IMR-90 (cell line): ENCODE measurements at regions not wholly inside any gene's neighbourhood (a gene's known extent, or its start where the extent isn't known, plus 50 kb on each side); places are given as distances from the start of the nearest gene placed in this dataset.
A peak's percentile ranks its signal among the peaks of the same experiment; 100 is the strongest.

ENCODE experiments used
- ATAC-seq: fragments of 200-7000 bp; cut with Tn5 transposase; 2 replicates; pipeline ENCODE4 v1.9.1; 2020; ENCODE audit warnings: low read depth, mild to moderate bottlenecking, moderate library complexity
- BruUV-seq: library from RNA; stranded (reverse); fragments of 400-500 nt; replicated peaks from 2 replicates; lab custom pipeline; 2021; lab: Mats Ljungman, UMichigan
- CTCF ChIA-PET: fragments of 300-600 bp; formaldehyde crosslinking; extraction: SDS; loops from one replicate; lab custom pipeline; 2021; ENCODE audit warnings: antibody characterized with exemption; lab: Yijun Ruan, JAX
- POLR2A ChIA-PET: fragments of 300-600 bp; sonication (Branson Sonifier 250); formaldehyde crosslinking; loops from one replicate; lab custom pipeline; 2022; ENCODE audit warnings: antibody characterized with exemption; ENCODE audit not compliant: unreplicated experiment; lab: Charles Lee
- DNase-seq: peaks from one replicate; pipeline ENCODE4 v3.0.0; 2013
- H2AFZ ChIP-seq: replicated peaks from 2 replicates; pipeline ENCODE3; 2013; ENCODE audit warnings: low read length, mild to moderate bottlenecking; ENCODE audit not compliant: poor library complexity
- H2AK5ac ChIP-seq: 2 replicates; pipeline ENCODE4 v1.6.1; 2013; ENCODE audit warnings: low read depth, low read length, inconsistent platforms
- H2AK9ac ChIP-seq: replicated peaks from 2 replicates; pipeline ENCODE3; 2013; ENCODE audit warnings: mild to moderate bottlenecking, low read depth, low read length, moderate library complexity; ENCODE audit not compliant: poor library complexity
- H2BK120ac ChIP-seq: 2 replicates; pipeline ENCODE4 v1.6.1; 2013; ENCODE audit warnings: low read depth, low read length, inconsistent platforms
- H2BK15ac ChIP-seq: 3 replicates; pipeline ENCODE4 v1.6.1; 2013; ENCODE audit warnings: low read depth, low read length, inconsistent platforms
- H2BK20ac ChIP-seq: 2 replicates; pipeline ENCODE4 v1.6.1; 2013; ENCODE audit warnings: low read depth, mild to moderate bottlenecking, inconsistent platforms, low read length, moderate library complexity
- H2BK5ac ChIP-seq: 2 replicates; pipeline ENCODE4 v1.6.1; 2013; ENCODE audit warnings: mild to moderate bottlenecking, low read depth, low read length, inconsistent platforms; ENCODE audit not compliant: poor library complexity, severe bottlenecking
- H3K14ac ChIP-seq: replicated peaks from 2 replicates; pipeline ENCODE4 v1.6.1; 2013; ENCODE audit warnings: low read depth, low read length, inconsistent platforms
- H3K18ac ChIP-seq: 2 replicates; pipeline ENCODE4 v1.6.1; 2013; ENCODE audit warnings: low read depth, low read length, control low read depth
- H3K23ac ChIP-seq: 2 replicates; pipeline ENCODE4 v1.6.1; 2013; ENCODE audit warnings: low read depth, low read length, inconsistent platforms
- H3K27ac ChIP-seq: 2 replicates; pipeline ENCODE4 v1.5.1; 2013; ENCODE audit warnings: mild to moderate bottlenecking, control low read depth, low read length; ENCODE audit not compliant: insufficient read depth
- H3K27me3 ChIP-seq: 2 replicates; pipeline ENCODE4 v1.6.1; 2013; ENCODE audit warnings: low read length; ENCODE audit not compliant: control insufficient read depth, insufficient read depth
- H3K36me3 ChIP-seq: 2 replicates; pipeline ENCODE4 v1.6.1; 2013; ENCODE audit warnings: low read length, mixed read lengths; ENCODE audit not compliant: control insufficient read depth, insufficient read depth
- H3K4ac ChIP-seq: 2 replicates; pipeline ENCODE4 v1.6.1; 2013; ENCODE audit warnings: low read depth, low read length, inconsistent platforms
- H3K4me1 ChIP-seq: 2 replicates; pipeline ENCODE4 v1.6.1; 2013; ENCODE audit warnings: low read length, mixed read lengths; ENCODE audit not compliant: control insufficient read depth, insufficient read depth
- H3K4me2 ChIP-seq: 2 replicates; pipeline ENCODE4 v1.6.1; 2013; ENCODE audit warnings: low read depth, mild to moderate bottlenecking, control low read depth, low read length, moderate library complexity
- H3K4me3 ChIP-seq: 2 replicates; pipeline ENCODE4 v1.5.1; 2013; ENCODE audit warnings: low read depth, mild to moderate bottlenecking, control low read depth, low read length, moderate library complexity; ENCODE audit not compliant: insufficient read depth
- H3K56ac ChIP-seq: 2 replicates; pipeline ENCODE4 v1.6.1; 2013; ENCODE audit warnings: low read length, inconsistent platforms; ENCODE audit not compliant: insufficient read depth; ENCODE audit errors: extremely low read depth
- H3K79me1 ChIP-seq, 2 experiments: 2 replicates each; pipeline ENCODE4 v1.6.1; 2013; ENCODE audit warnings: low read length in 2 of 2, inconsistent platforms in 1 of 2, low read depth in 1 of 2
- H3K9ac ChIP-seq: 2 replicates; pipeline ENCODE4 v1.6.1; 2013; ENCODE audit warnings: low read depth, low read length, control low read depth
- H3K9me1 ChIP-seq: 2 replicates; pipeline ENCODE4 v1.6.1; 2013; ENCODE audit warnings: low read length, inconsistent platforms; ENCODE audit not compliant: insufficient read depth
- H3K9me3 ChIP-seq: 2 replicates; pipeline ENCODE4 v1.6.1; 2013; ENCODE audit warnings: low read length; ENCODE audit not compliant: control insufficient read depth, insufficient read depth
- H4K20me1 ChIP-seq: 2 replicates; pipeline ENCODE4 v1.6.1; 2013; ENCODE audit warnings: low read length, inconsistent platforms; ENCODE audit not compliant: insufficient read depth
- H4K5ac ChIP-seq: 2 replicates; pipeline ENCODE4 v1.6.1; 2013; ENCODE audit warnings: mild to moderate bottlenecking, low read depth, low read length, control low read depth
- H4K8ac ChIP-seq, 2 experiments: 2 replicates each; pipeline ENCODE4 v1.6.1; 2013; ENCODE audit warnings: low read depth in 2 of 2, low read length in 2 of 2, control low read depth in 1 of 2, inconsistent platforms in 1 of 2
- H4K91ac ChIP-seq: 2 replicates; pipeline ENCODE4 v1.6.1; 2013; ENCODE audit warnings: low read depth, low read length, inconsistent platforms; ENCODE audit not compliant: insufficient read depth
- CEBPB ChIP-seq: IDR thresholded peaks from 2 replicates; pipeline ENCODE4 v1.6.1; 2012; ENCODE audit warnings: low read depth, low read length, improper control_type of control experiment
- FOS ChIP-seq: fragments of 150-350 bp; IDR thresholded peaks from 2 replicates; pipeline ENCODE4 v1.6.1; 2016; ENCODE audit warnings: low read depth, low read length
- MAZ ChIP-seq: IDR thresholded peaks from 2 replicates; pipeline ENCODE4 v1.6.1; 2012; ENCODE audit warnings: low read depth, mild to moderate bottlenecking, low read length, improper control_type of control experiment, moderate library complexity, borderline replicate concordance
- RFX5 ChIP-seq: IDR thresholded peaks from 2 replicates; pipeline ENCODE4 v1.8.0; 2012; ENCODE audit warnings: low read depth, mild to moderate bottlenecking, low read length, moderate library complexity
- WGBS, 2 experiments: methylation state at CpG; one replicate each; pipeline versions ENCODE4 v1.1.5 to v1.1.7; 2013; ENCODE audit warnings: missing lambda C conversion rate in 2 of 2; ENCODE audit not compliant: insufficient read length in 1 of 2; ENCODE audit errors: extremely low coverage in 2 of 2; 5-methylcytosine and 5-hydroxymethylcytosine counted together
- dilution Hi-C: fragments of 300-500 bp; cut with HindIII; formaldehyde crosslinking; loops from one replicate; pipeline ENCODE4 v1.14.3; 2018; ENCODE audit warnings: low sequenced_read_pairs; ENCODE audit not compliant: unreplicated experiment
- in situ Hi-C: fragments of 300-500 bp; cut with MboI; formaldehyde crosslinking; loops from 3 replicates; pipeline ENCODE4 v1.14.3; 2019; ENCODE audit warnings: low sequenced_read_pairs, inconsistent platforms, mixed read lengths
- intact Hi-C: fragments of 100-400 bp; cut with micrococcal nuclease; formaldehyde crosslinking; loops from 2 replicates; pipeline ENCODE4 v1.10.0; 2022

DNA sequence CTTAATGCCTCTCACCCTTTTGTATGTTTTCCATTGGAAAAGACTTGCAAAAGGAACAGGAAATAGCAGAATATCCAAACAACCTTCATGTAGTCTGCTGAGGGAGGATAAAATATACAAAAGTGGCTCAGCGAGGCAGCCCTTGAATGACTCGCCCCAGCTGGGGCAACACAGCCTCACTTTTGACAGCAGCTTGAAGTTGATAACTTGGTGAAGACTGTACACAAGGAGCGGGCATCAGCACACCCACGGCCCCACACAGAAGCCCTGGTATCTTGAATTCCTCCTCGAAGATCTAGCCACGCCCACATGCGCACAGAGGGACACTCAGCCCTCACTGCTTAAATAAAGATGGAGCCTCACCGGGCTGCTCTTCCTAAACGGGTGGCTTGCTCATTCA, 161.0 kb downstream of the IRS1 start:
- ATAC-seq (peak; percentile 93), DNase-seq (peak; percentile 77)
- 39% methylated on average over 4 of the region's 9 CpGs; no CpG with 5 or more reads in 1 of the 2 experiments for WGBS, 2 experiments
- BruUV-seq = no TSS peak
- Histone ChIP-seq H2AK9ac (no peak overlapping the region), H3K23ac (peak overlapping the region; percentile 91), H3K4ac (peak overlapping the region; percentile 87), H2BK120ac (peak overlapping the region; percentile 86), H3K4me1 (peaks cover 2% of the 10 kb centered on the region), H2AFZ (peak overlapping the region; percentile 91), H2AK5ac (peak overlapping the region; percentile 72; the same call in 1 of the 2 replicates), H4K91ac (peak overlapping the region; percentile 86), H3K9me3 (no peaks in the 10 kb centered on the region; the same call in 1 of the 2 replicates), H3K4me3 (no peak overlapping the region), H2BK20ac (peak overlapping the region; percentile 94), H3K9ac (peak overlapping the region; percentile 7; the same call in 1 of the 2 replicates), H3K4me2 (peak overlapping the region; percentile 21), H3K14ac (peak overlapping the region; percentile 78), H2BK15ac (peak overlapping the region; percentile 76; the same call in 2 of the 3 replicates), H3K56ac (0 out of 2 replicates have a peak overlapping the region, but pooled peaks have one; percentile 54), H3K27me3 (no peaks in the 10 kb centered on the region), H3K18ac (peak overlapping the region; percentile 54), H4K8ac (peak overlapping the region; percentile 49 to 90), H2BK5ac (peak overlapping the region; percentile 74), H3K27ac (peak overlapping the region; percentile 50), H3K79me1 (0 out of 4 replicates have a peak, but pooled peaks cover 0 to under 1% of the 10 kb centered on the region in 2 experiments), H4K5ac (peak overlapping the region; percentile 21), H4K20me1 (no peaks in the 10 kb centered on the region), H3K36me3 (no peaks in the 10 kb centered on the region), H3K9me1 (peaks cover 7% of the 10 kb centered on the region; the same call in 1 of the 2 replicates)
- POLR2A ChIA-PET = no interaction called here
- in situ Hi-C loops = no loop called here
- TF ChIP-seq RFX5 (no peak), CEBPB (no peak), MAZ (no peak), FOS (no peak)
- dilution Hi-C loops = no loop called here
- intact Hi-C loops = no loop called here
- CTCF ChIA-PET = no interaction called here
